Nucleus accumbens (tissue), 56 donors: ENCODE measurements at regions not wholly inside any gene's neighbourhood (a gene's known extent, or its start where the extent isn't known, plus 50 kb on each side); places are given as distances from the start of the nearest gene placed in this dataset.
A peak's percentile ranks its signal among the peaks of the same experiment; 100 is the strongest.
"Not testable (repeated sequence)": the region's sequence is repeated elsewhere in the genome, so short reads cannot be mapped to it uniquely, and the experiment has no call there.

Source experiments
- DNase-seq, 56 donors: peaks; one replicate each; lab custom pipeline; 2025; lab: John Stamatoyannopoulos, UW

DNA sequence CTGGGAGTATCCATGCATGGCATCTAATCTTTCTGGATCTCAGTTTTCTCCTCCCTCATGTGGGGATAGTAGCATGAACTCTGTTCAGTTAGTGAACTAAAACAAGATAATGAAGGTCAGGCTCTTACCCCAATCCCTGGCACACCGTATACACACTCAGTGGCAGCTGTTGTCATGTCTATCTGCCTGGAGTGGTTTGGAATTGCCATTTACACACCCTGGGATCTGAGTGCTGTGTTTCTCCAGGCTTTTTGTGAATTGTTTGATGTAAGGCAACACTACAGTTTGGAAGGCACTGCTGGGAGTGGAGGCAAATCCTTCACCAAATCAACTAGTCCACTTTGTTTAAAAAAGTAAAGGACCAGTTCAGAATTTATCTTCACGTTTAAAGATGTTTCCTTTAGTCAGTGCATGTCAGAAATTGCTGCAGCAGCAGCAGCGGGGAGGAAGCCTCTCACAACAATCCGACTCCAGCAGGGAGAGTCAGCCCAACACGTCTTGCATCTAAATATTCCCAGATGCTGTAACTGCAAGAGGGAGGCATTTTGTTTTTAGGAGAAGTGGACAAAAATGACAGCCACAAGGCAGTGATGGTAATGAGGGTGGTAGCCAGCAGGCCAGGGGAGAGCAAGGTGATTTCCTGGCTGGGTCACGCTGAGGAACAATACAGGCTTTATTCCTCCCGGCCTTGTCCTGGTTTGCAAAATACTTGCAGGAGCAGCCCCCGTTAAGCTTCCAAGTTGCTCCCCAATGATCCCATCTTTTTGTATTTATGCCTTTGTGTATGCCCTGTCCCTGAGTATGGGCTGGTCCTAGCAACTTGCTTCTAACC, 128.5 kb upstream of the LRIG1 start:
- peak in 1 of 56 donors; percentile 7 for DNase-seq

DNA sequence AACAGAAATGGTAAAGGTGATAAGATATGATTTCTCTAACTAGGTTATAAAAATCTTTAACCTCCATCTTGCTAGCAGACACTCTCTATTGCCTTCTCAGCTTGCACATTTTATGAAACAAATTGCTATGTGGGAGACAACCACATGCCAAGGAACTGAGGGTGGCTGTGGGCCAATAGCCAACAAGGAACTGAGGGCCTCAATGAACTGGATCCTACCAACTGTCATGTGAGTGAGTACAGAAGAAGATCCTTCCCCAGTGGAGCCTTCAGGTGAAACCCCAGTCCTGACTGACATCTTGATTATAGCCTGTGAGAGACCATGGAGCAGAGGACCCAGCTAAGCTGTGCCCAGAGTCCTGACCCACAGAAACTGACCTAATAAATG, 129.2 kb upstream of the LRIG1 start:
- no peak for DNase-seq

DNA sequence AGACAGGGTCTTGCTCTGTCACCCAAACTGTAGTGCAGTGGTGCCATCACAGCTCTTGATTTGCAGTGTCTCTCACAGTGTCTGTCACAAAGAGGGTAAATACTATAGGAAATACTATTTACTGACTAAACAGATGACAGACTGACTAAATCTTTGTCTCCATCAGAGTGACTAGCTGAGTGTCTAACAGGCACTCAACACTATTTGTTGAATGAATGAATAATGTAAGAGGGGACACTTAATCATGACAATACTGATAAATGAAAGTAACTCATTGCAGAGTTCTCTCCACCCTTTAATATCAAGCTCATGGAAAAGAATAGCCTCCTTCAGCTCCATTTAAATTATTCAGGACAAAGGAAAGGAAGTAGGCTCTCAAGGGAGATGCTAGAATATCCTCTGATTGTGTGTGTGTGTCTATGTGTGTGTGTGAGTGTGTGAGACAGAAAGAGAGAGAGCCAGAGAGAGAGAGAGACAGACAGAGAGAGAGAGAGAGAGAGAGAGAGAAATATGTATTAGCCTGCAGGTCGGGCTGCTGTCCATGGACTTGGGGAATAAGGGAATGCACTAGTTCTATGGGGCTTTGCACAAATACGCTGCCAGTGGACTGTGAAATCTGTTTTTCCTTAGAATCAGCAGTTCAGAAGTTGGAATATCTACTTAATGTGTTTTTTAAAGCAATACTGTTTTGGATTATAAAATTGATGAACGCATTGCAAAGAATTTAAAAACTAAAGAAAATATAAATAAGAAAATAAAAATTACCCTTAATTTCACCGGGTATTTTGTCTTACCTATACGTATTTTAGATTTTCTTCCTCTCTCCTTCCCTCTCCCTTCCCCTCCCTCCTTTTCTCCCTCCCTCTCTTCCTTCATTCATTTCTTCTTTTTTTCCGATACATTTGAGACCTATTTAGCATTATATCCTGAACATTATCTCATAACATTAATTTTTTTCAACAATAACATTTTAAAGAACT, 132.9 kb upstream of the LRIG1 start:
- no peak for DNase-seq

DNA sequence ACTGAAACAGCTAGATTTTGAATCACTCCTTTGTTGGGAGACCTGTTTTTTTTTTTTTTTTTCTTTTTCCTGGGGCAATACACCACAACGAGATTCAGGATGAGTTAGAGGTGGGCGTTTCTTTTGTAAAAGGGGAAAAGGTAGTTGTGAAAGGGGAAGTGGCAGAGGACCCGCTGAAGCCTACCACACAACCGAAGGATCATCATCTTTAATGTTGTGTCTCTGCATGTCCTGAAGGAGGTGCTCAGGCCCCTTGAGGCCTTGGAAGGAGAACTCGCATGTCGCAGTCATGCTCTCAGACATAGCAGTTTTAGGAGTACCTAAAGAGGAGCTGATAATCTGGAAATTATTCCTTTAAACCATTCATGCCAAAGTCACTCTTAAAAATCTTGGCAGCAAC, 137.9 kb upstream of the LRIG1 start:
- DNase-seq, result no peak

DNA sequence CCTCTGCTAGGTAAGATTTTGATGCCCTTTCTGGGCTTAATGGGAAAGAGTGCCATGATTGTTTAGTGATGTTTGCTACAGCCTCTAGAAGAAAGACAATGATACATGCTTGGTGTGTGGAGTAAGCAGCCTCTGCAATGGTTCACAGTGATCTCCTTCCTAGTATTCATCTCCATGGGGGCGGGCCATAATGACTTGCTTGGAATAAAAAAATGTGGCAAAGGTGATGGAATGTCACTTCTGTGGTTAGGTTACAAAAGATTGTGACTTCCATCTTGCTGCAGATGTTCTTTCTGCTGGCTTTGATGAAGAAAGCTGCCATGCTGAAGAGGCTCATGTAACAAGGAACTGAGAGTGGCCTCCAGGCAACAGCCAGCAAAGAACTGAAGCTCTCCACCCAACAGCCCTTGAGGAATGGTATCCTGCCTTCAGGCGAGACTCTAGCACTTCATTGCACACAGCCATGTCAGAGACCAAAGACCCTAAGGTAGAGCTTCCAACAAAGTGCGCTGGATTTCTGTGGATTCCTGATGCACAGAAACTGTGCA, 139.1 kb upstream of the LRIG1 start:
- no peak for DNase-seq

DNA sequence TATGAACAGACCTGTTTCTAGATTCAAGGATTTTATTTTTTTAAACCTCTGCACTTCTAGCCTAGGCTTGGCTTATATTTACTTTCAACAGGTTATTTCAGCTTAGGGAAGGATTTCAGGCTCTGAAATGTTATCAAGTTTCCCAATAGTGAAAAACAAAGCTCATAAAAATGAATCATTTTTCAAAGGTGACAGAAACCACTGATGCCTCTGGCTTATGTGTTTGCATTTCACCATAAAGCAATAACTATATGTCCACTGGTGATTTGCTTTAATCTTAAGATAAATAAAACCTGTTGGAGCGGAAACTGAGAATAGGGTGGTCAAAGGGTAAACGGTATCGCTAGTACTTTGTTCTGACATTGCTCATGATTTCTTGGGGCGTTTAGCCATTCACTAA, 141.2 kb upstream of the LRIG1 start:
- DNase-seq, result no peak

DNA sequence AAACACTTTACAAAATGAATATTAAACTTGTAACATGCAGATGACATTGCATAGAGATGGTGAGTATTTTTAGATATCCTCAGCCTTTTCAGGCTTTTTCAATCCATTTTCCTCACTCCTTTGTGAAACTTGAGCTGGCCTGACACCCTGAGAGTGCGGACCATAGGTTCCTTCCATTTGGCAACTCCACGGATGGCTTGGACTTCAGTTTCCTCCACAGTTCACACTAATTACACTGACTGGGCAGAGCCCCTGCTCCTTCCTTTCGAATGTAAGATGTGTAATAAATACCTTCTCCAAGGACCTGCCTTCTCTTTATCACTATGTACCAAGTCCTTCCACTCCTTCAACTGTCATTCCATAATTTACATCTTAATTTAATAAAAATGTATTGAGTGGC, 141.7 kb upstream of the LRIG1 start:
- DNase-seq, result no peak

DNA sequence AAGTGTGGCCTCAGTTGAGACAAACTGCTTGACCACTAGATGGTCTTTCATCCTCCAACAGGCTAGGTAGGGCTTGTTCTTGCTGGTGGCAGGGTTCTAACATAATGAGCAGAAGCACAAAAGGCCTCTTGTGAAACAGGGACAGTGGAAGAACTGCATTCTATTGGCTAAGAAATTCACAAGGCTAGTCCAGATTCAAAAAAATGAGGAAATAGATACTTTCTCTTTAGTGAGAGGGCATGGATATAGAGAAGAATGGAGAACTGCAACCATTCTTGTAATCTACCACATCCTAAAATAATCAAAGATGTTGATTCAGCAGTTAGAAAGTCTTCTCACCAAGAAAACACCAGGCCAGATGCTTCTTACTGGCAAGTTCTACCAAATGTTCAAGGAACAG, 143.7 kb upstream of the LRIG1 start:
- no peak for DNase-seq

DNA sequence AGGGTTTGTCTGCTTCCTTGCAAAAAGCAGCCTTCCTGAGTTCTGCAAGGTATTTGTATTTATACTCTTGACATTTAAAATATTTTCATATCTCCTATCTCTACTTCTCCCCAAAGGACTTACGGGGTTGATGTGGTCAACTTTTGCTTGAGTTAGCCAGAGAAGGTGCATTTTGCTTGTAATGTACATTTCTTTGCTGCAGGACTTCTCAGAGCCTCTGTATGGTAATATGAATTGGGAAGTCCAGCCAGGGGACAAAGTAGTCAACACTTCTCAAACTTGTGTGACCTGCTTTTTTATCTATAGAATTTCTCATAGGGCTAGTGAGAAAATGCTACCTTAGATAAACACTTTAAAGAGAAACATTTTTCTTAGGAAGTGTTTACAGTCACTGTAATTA, 148.2 kb upstream of the LRIG1 start:
- DNase-seq, result no peak

DNA sequence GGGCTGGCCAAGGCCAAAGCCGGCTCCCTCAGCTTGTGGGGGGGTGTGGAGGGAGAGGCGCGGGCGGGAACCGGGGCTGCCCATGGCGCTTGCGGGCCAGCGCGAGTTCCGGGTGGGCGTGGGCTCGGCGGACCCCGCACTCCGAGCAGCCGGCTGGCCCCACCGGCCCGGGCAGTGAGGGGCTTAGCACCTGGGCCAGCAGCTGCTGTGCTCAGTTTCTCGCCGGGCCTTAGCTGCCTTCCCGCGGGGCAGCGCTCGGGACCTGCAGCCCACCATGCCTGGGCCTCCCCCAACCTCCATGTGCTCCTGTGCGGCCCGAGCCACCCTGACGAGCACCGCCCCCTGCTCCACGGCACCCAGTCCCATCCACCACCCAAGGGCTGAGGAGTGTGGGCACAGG, 150.7 kb upstream of the LRIG1 start:
- DNase-seq, result not testable (repeated sequence)

DNA sequence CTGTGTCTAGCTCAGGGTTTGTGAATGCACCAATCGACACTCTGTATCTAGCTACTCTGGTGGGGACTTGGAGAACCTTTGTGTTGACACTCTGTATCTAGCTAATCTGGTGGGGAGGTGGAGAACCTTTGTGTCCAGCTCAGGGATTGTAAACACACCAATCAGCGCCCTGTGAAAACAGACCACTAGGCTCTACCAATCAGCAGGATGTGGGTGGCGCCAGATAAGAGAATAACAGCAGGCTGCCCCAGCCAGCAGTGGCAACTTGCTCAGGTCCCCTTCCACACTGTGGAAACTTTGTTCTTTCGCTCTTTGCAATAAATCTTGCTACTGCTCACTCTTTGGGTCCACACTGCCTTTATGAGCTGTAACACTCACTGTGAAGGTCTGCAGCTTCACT, 151.3 kb upstream of the LRIG1 start:
- DNase-seq, result not testable (repeated sequence)

DNA sequence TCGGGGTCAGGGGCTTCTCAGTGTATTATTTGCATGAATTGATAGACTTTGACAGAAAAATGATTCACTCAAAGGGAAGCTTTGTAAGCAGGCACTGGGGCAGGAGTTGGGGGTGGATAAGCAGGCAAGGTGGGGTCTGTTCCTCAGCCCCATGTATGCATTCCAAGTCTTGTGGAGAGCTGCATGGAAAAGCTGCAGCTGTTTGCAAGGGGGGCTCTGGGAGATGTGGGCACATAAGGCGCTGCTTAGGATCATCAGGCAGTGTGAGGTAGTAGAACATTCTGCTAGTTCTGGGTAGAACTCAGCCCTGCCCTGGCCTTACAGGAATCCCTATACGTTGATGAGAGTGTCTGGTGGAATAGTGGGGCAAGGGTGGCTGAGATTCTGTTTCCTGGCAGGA, 154.2 kb upstream of the LRIG1 start:
- DNase-seq, result no peak

DNA sequence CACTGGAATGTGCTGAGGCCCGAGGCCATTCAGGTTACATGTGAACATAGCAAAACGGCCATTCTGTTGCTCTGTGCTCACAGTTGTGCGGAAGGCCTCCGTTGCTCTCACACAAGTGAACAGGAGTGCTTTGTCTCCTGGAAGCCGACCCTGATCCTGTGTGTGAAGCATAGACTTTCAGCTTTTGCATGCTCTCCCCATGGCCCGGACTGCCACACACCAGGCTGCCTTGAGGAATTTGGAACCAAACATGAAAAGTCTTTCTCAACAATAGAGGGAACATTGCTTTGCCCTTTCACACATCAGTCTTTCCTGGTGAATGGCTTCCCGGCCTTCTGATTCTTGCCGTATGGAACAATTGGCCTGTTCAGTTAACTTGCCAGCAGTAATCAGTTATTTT, 154.8 kb upstream of the LRIG1 start:
- DNase-seq, result peak in 2 of 56 donors; percentile 6 to 7

DNA sequence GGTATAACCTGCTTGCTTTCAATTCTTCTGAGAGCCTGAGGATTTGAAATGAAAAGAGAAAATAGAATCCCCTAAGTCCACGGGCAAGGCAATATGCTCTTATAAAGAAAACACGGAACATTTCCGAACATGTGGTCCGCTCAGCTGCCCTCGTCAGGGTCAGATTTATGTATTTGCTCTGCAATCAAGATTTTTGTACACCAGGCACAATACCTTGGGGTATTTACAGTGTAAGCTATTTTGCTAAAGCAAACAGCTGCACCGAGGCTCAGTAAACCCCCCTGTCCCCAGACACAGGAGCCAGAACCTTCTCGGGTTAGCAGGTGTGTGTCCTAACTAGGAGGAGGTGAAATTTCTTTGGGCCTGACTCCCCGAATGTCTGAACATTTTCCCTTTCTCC, 155.8 kb upstream of the LRIG1 start:
- no peak for DNase-seq

DNA sequence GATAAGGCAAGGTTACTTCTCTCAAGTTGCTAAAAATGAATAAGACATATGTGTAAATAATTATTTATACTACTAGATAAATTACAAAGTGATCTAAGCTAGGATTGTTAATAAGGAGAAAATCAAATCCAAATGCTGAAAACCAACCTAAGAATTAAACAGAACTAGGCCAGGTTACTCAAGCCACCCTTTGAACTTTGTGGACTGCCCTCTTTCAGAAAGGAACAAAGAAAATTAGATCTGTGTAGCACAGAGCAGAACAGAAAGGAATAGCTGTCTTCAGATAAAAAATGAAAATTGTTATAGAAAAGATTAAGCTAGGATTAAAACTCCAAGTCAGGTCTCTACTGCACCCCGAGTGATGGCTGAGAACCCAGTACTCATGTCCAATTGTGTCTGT, 158.2 kb upstream of the LRIG1 start:
- no peak for DNase-seq

DNA sequence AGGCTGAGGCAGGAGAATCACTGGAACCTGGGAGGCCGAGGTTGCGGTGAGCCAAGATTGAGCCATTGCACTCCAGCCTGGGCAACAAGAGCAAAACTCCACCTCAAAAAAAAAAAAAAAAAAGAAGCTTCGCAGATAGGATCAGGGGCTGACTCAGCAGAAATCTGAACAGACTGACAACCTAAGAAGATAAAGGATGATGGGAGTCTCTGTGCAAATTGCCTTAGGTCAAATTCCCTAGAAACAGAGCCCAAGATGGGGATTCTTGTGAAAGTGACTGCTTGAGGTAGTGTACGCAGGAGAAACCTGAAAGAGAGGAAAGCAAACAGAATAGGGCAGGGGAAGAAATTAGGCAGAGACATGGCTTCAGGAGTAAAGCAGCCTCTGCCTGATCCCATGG, 160.8 kb upstream of the LRIG1 start:
- no peak for DNase-seq

DNA sequence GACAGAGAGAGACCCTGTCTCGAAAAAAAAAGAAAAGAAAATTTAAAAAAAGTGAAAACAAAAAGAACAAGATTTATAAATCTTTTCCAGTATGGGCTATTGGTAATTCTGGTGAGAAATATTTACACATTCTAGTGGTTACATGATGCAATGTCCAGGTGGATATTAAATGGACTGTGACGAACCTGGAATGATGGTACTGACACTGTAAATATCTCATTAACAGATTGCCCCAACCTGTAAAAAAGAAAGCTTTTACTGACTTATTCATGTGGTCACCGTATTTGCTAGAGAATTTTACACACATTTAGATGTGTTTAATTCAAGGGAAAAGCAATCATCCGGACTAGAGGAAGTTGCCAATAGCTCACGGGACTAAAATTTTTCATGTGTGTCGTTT, 162.1 kb upstream of the LRIG1 start:
- DNase-seq, result no peak

DNA sequence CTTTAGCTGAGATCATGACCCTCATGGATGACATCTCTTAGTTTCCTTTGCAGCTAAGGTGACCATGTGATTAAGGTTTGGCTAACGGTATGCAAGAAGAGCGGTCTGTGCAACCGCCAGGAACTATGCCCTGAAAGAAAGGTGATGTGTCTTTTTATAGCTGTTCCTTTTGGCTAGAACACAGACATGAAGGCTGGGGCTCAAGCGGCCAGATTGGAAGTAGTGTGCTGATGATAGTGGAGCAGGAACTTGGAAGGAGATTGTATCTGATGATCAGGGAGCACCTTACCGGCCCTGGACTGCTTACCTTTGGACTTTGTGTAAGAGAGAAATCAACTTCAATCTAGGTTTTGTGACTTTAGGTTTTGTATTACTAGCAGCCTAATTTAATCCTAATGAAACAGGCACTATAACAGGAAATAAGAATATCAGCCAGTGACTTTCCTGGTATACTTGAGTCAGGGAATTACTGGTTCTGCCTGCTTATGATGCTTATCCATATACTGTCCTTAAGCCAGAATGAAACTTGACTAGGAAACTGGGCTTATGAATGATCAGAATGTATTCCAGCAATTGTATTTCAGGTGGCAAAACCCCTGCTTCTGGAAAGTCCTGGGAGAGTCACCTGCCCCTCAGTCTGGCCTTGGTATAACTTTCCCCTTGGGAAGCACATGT, 164.3 kb upstream of the LRIG1 start:
- no peak for DNase-seq

DNA sequence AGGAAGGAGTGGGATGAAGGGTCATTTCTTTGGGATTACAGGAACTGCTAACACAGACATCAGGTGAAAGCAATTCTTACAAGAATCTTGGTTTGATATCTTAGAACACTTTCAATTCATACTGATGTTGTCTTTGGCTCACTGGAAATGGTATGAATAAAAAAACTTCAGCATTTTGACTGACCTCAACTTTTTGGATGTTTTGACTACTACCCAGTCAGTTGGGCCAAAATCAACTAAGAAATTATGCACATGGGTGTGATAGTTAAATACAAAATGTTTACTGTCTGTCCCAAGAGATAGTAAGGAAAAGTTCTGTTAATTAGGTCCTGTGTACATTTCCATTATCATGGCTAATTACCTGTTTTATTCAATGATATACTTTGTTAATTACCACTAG, 165.5 kb upstream of the LRIG1 start:
- no peak for DNase-seq

DNA sequence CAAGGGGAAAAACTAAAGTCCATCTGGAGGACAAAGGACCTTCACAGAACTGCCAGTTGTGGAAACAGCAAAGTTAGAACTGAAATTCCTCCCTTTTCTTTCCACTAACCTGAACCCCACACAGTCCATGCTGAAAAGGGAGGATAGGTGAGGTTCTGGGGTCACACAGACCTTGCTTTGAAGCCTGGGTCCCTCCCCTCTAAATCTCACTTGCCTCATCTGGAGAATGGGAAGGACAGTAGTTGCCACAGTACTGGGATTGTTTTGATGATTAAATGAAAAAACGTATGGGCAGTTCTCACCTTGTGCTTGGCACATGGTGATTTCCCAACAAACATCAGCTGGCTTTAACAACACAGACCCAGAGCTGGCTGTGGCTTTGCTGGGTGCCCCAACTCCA, 166.4 kb upstream of the LRIG1 start:
- DNase-seq, result no peak

DNA sequence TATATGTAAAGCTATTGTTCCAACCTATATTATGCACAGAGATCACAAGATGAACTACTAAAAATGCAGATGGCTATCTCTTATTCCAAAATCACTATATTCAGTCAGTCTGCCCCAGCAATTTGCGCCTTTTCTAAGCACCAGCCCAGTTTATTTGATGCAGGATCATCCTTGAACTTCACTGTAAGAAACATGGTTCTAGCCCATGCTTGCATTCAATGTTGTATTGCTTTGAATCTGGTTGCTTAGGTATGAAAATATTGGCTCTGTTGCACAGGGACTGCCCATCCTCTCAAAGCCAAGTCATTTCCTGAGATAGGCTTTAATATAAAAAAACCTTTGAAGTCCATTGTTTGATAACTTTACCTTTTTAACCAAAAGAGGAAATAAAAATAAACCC, 170.5 kb upstream of the LRIG1 start:
- no peak for DNase-seq
